MM.1S (cell line): ENCODE measurements at regions not wholly inside any gene's neighbourhood (a gene's known extent, or its start where the extent isn't known, plus 50 kb on each side); places are given as distances from the start of the nearest gene placed in this dataset.

ENCODE experiments used
- DNase-seq: peaks from one replicate; pipeline ENCODE4 v3.0.0-alpha.2; 2015
- H2AFZ ChIP-seq: fragments of 300-600 bp; sonication (generic); 2 replicates; pipeline ENCODE4 v1.6.0; 2016; ENCODE audit warnings: antibody characterized with exemption, low read length
- H3F3A ChIP-seq: fragments of 300-600 bp; sonication (generic); 2 replicates; pipeline ENCODE4 v1.6.1; 2016; ENCODE audit warnings: mild to moderate bottlenecking, antibody characterized with exemption, low read length, moderate library complexity, mixed read lengths; ENCODE audit not compliant: insufficient read depth
- H3K27ac ChIP-seq: fragments of 300-600 bp; sonication (generic); 2 replicates; pipeline ENCODE4 v1.5.1; 2016; ENCODE audit warnings: mild to moderate bottlenecking, low read length
- H3K27me3 ChIP-seq: fragments of 300-600 bp; sonication (generic); replicated peaks from 2 replicates; pipeline ENCODE4 v1.6.0; 2016; ENCODE audit warnings: low read length; ENCODE audit not compliant: insufficient read depth
- H3K36me3 ChIP-seq: fragments of 300-600 bp; sonication (generic); replicated peaks from 2 replicates; pipeline ENCODE4 v1.6.1; 2016; ENCODE audit warnings: mild to moderate bottlenecking, low read length, mixed read lengths; ENCODE audit not compliant: insufficient read depth
- H3K4me1 ChIP-seq: fragments of 300-600 bp; sonication (generic); 2 replicates; pipeline ENCODE4 v1.6.1; 2016; ENCODE audit warnings: low read length, mixed read lengths
- H3K4me2 ChIP-seq: fragments of 300-600 bp; sonication (generic); 2 replicates; pipeline ENCODE4 v1.6.0; 2016; ENCODE audit warnings: low read depth, low read length
- H3K4me3 ChIP-seq: fragments of 300-600 bp; sonication (generic); 2 replicates; pipeline ENCODE4 v1.5.1; 2016; ENCODE audit warnings: low read length, mixed read lengths
- H3K79me2 ChIP-seq: fragments of 300-600 bp; sonication (generic); 2 replicates; pipeline ENCODE4 v1.6.1; 2016; ENCODE audit warnings: mixed run types, low read length, mixed read lengths
- H3K9ac ChIP-seq: fragments of 300-600 bp; sonication (generic); 2 replicates; pipeline ENCODE4 v1.6.1; 2016; ENCODE audit warnings: low read length, mixed read lengths
- H3K9me2 ChIP-seq: fragments of 300-600 bp; sonication (generic); replicated peaks from 2 replicates; pipeline ENCODE4 v1.6.1; 2016; ENCODE audit warnings: mild to moderate bottlenecking, low read length, mixed read lengths; ENCODE audit not compliant: insufficient read depth
- H3K9me3 ChIP-seq: fragments of 300-600 bp; sonication (generic); replicated peaks from 2 replicates; pipeline ENCODE4 v1.6.1; 2016; ENCODE audit warnings: mild to moderate bottlenecking, low read length, mixed read lengths; ENCODE audit not compliant: insufficient read depth
- H4K20me1 ChIP-seq: fragments of 300-600 bp; sonication (generic); 2 replicates; pipeline ENCODE4 v1.6.1; 2016; ENCODE audit warnings: mild to moderate bottlenecking, low read length, moderate library complexity, mixed read lengths; ENCODE audit not compliant: insufficient read depth
- CTCF ChIP-seq: fragments of 300-600 bp; sonication (generic); IDR thresholded peaks from 2 replicates; pipeline ENCODE4 v1.5.1; 2016; ENCODE audit warnings: antibody characterized with exemption, low read length, mixed read lengths
- EZH2 ChIP-seq: fragments of 300-600 bp; sonication (generic); optimal IDR thresholded peaks from 2 replicates; pipeline ENCODE3; 2017; ENCODE audit warnings: low read depth, mild to moderate bottlenecking, antibody characterized with exemption, low read length, mixed read lengths
- EZH2phosphoT487 ChIP-seq: fragments of 300-600 bp; sonication (generic); IDR thresholded peaks from 2 replicates; pipeline ENCODE4 v1.6.1; 2018; ENCODE audit warnings: antibody characterized with exemption, low read length

DNA sequence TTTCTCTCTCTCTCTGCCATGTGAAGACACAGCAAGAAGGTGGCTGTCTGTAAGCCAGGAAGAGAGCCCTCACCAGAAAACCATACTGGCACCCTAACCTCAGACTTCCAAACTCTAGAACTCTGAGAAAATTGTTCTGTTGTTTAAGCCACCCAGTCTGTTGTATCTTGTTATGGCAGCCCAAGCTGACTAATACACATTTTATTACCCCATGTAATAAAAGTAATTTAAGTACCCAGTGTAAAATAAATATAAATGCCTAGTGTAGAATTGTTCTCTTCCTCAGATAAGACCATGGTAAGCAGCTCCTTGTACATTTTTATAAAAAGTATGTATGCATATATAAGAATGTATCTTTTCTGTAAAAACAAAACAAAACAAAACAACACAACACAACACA lies 119.7 kb downstream of the DTL start:
- no peaks in the 10 kb centered on the region for H3K9me3 ChIP-seq
- H3K9me2 ChIP-seq, result no peaks in the 10 kb centered on the region
- H3F3A ChIP-seq, result peaks cover 21% of the 10 kb centered on the region
- DNase-seq, result no peak
- no peaks in the 10 kb centered on the region for H4K20me1 ChIP-seq
- H3K36me3 ChIP-seq, result no peaks in the 10 kb centered on the region
- no peak for TF ChIP-seq EZH2
- no peak for TF ChIP-seq CTCF
- TF ChIP-seq EZH2phosphoT487, result no peak
- no peak overlapping the region for H2AFZ ChIP-seq
- no peaks in the 10 kb centered on the region for H3K27me3 ChIP-seq
- peaks cover 11% of the 10 kb centered on the region for H3K4me1 ChIP-seq
- no peak overlapping the region for H3K27ac ChIP-seq
- H3K9ac ChIP-seq, result no peak overlapping the region
- H3K4me3 ChIP-seq, result no peak overlapping the region
- no peak overlapping the region for H3K4me2 ChIP-seq
- no peaks in the 10 kb centered on the region for H3K79me2 ChIP-seq

DNA sequence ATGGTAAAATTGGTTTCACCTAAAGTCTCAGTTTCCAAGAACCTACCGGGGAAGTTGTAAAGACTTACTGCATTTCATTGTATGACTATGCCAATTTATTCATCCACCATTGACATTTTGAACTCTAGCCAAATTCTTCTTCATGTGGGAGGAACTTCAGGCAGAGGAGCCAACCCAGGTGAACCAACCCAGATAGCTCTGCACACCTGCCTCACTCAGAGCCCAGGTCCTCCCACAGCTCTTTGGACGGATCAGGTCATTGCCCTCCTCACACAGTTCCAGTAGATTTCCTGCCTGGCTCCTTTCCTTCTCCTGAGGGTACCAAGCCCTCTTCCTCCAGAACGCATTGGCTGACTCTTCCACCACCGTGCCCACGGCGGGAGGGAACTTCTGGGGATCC lies 121.7 kb downstream of the DTL start:
- Histone ChIP-seq H4K20me1 (no peaks in the 10 kb centered on the region), H3K79me2 (no peaks in the 10 kb centered on the region), H3K36me3 (no peaks in the 10 kb centered on the region), H3F3A (peaks cover 36% of the 10 kb centered on the region), H3K27me3 (0 out of 2 replicates have a peak, but pooled peaks cover 4% of the 10 kb centered on the region), H3K9me2 (no peaks in the 10 kb centered on the region), H3K4me2 (no peak overlapping the region), H2AFZ (no peak overlapping the region), H3K4me1 (peaks cover 25% of the 10 kb centered on the region), H3K9ac (no peak overlapping the region), H3K4me3 (no peak overlapping the region), H3K27ac (no peak overlapping the region), H3K9me3 (no peaks in the 10 kb centered on the region)
- no peak for DNase-seq
- TF ChIP-seq EZH2phosphoT487 (no peak), EZH2 (no peak), CTCF (no peak)

DNA sequence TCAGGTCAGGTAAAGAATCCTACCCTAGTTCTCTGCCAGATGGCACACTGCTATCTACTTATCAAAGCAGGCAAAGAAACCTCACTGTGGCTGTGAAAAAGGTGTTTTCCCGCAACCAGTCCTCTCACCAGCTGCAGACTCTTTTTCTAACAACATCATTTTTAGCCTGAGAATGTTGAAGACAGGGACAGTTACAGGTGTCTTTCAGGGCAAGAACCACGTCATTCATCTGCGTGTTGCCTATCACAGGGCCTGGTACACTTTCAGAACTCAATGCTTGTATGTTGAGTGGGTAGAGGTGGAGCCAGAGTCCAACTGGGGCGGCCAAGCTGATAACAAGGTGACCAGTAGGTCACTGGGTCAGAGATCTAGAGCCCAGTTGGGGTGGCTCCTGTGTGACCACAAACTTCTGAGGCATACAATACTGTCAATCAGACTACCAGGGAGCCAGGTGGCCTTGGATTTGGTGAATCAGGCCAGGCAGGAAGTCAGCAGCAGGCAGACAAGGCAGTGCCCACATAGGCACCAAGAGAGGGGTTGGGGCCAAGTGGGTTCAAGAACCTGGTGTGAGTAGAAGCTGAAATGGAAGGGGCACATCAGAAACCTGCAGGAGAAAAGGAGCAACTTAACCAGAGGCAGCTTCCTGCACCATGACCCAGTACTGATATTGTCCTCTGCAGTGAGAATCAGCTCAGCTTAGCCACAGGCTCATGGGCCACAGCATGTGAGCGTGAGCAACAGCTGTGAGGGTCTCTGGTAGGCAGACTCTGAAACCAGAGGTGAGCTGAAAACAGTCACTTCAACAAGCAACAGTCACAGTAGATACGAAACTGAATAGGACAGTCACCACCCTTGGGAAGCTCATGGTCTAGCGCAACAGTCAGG lies 123.6 kb downstream of the DTL start:
- H3F3A ChIP-seq, result peaks cover 50% of the 10 kb centered on the region
- H3K36me3 ChIP-seq, result no peaks in the 10 kb centered on the region
- H3K9me2 ChIP-seq, result no peaks in the 10 kb centered on the region
- TF ChIP-seq EZH2 (no peak), CTCF (peak; percentile 48)
- peaks cover 38% of the 10 kb centered on the region for H3K4me1 ChIP-seq
- H3K4me2 ChIP-seq, result peak overlapping the region; percentile 74
- peaks cover 13% of the 10 kb centered on the region; the same call in 1 of the 2 replicates for H3K27me3 ChIP-seq
- peak; percentile 97 for DNase-seq
- H3K79me2 ChIP-seq, result no peaks in the 10 kb centered on the region
- H4K20me1 ChIP-seq, result no peaks in the 10 kb centered on the region
- peak overlapping the region; percentile 82 for H3K27ac ChIP-seq
- no peak overlapping the region for H3K4me3 ChIP-seq
- no peaks in the 10 kb centered on the region for H3K9me3 ChIP-seq
- H2AFZ ChIP-seq, result 0 out of 2 replicates have a peak overlapping the region, but pooled peaks have one; percentile 21
- peak overlapping the region; percentile 21; the same call in 1 of the 2 replicates for H3K9ac ChIP-seq
